ENCODE measurements at regions not wholly inside any gene's neighbourhood (a gene's known extent, or its start where the extent isn't known, plus 50 kb on each side); places are given as distances from the start of the nearest gene placed in this dataset.

GRCh38 chr13:54165581-54166215 lies 1137.1 kb downstream of the OLFM4 start:
- DNase-seq, result no peak

DNA sequence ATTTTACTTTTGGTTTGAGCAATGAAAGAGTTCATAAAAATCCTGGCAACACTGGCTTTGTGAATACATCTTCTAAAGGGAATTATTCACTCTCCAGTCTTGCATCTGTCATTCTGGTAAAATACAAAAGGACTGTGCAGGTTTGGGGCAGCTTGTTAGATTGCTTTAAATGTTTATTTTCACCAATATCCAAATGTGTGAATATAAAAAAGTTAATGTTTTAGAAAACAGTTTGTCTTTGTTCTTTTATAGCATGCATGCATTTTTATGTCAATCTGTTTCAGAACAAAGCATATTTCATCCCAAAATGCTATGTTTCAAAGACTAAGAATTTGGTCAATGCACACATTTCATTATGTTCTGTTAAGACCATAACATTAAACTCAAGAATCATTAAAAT lies 1145.4 kb downstream of the OLFM4 start:
- no peak for DNase-seq

DNA sequence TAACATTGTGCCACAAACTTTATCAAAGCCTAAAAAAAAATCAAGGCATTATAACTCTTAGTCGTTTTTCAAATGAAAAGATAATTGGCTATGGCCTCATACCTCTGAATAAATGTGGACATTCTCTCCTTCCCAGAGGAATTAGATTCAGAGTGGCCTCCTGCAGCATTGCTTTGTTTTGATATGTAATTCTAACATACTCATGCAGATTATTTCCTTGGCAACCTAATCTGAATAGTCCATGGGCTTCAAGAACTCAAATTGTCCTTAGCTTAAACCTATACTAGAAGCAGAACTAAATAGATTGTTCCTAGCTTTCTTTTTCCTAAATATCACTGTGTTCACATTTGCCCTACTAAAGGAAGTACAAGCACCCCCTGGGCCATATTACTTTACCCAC lies 1146.9 kb downstream of the OLFM4 start:
- no peak for DNase-seq

GRCh38 chr13:54177466-54177865 lies 1148.9 kb downstream of the OLFM4 start:
- no peak for DNase-seq

DNA sequence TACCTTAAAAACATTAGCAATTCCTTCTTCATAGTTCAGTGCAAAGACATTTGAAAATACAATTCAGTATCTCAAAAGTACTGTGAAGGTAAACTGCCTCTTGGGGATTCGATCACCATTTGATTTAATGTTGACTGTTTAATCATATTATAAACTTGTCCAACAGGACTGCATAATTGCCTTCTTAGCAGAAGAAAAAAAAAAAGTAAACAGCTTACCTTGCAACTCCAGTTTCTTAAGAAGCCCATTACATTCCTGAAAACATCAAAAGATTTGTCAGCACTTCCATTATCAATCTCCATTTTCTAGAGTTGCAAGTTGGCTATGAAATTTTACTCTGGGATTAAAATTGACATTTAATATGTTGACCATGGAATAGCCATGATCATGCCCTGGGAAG lies 1154.6 kb downstream of the OLFM4 start:
- DNase-seq, result no peak

GRCh38 chr13:54183728-54184127 lies 1155.1 kb downstream of the OLFM4 start:
- no peak for DNase-seq

DNA sequence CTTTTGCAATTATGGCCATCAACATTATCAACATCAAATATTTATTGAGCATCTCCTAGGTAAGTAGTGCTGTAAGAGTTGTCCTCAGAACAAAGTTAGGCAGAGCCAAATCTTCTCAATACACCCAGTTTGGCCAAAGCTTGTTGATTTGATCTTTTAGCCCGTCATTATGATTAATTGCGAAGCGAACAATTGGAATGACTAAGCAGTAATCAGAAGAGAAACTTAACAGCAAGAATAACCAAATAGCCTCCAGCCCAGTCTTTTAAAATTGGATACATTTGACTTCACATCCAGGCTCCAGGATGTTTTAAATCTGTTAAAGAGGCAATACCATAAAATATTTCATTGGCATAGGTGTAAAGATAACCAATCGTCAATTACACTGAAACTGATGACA lies 1156.0 kb downstream of the OLFM4 start:
- DNase-seq, result no peak

GRCh38 chr13:54185101-54185500 lies 1156.5 kb downstream of the OLFM4 start:
- DNase-seq, result no peak

DNA sequence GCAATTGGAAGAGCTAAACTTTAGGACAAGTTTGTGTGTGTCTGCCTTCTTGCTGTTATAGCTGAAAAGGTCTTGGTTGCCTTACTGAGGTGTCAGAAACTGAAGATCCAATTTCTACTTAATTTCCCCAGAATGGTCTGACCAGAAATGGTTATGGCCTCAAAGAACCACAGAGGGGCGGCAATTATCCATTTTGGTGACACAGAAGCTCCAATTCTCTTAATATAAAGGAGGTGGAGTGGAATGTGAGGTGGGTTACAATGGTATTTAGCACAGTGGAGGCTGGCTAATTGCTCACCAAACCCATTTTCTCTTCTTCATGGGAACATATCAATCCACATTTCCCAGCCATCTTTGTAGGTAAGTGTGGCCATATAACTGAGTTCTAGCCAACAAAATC lies 1157.2 kb downstream of the OLFM4 start:
- DNase-seq, result peak; percentile 8

GRCh38 chr13:54187461-54187860 lies 1158.8 kb downstream of the OLFM4 start:
- no peak for DNase-seq

DNA sequence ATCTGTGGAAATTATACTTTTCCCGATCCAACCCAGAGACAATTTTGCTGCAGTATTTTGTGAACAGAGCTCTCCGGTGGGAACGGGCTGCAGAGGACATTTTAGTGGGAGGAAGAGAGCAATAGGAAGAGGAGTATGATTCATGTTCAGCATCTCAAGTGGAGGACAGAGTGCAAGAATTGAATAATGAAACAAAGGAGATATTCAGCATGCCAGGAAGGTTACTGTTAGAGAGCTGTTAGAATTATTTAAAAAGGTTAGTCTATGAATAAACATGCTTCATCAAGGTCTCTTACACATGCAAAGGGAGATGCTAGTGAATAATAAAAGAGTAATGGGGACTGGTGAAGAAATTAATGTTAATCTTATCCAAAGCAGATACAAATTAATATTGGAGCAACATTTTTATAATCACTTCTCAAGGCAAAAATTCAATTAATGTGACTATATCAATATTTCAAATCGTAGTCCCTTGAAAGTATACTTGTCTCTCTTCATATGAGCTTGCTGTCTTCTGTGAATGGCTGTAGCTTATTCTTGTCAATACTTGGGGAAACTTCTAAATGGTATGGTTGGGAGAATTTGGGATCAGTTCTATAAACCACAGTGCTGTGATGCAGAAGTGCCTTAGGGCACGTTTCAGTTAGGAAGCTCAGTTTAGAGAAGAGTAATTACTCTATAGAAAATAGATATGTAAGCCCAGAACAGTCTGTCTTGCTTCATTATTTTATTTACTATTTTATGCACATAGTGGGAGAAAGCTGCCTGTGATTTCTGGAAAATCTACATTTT lies 1165.8 kb downstream of the OLFM4 start:
- DNase-seq, result no peak

DNA sequence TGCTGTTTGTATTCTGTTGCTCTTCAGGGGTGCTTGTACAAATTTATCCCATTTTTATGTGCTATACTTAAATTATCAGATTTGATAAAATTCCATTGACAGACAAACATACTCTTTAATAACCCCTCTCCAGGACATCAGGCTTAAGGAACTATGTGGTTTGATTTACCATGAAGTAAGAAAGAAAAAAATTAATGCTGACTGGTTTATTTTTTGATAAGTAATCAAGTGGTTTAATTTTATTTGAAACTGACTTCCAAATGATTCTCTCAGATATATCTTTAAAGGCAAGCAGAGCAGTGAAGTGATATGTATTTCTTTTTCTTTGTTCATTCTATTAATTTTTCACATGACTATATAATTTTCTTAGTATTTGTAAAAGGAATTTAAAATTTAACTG lies 1168.1 kb downstream of the OLFM4 start:
- no peak for DNase-seq

DNA sequence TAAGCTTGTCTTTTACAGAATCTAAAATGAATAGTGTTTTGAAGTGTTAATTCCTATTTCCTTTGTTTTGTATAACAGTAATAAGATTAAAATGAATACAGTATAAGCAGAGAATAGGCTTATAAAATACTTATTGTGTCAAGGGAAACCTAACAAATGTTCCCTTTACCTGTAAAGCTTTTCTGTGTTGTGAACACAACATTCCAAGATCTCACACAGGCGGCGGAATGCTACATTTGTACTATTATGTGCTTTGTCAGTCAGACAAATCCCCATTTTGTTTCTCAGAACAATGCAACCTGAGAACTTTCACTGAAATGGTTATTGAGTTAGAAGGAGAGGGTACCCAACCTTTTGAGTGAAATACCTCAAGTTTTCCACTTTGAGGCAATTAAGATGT lies 1170.3 kb downstream of the OLFM4 start:
- DNase-seq, result no peak

DNA sequence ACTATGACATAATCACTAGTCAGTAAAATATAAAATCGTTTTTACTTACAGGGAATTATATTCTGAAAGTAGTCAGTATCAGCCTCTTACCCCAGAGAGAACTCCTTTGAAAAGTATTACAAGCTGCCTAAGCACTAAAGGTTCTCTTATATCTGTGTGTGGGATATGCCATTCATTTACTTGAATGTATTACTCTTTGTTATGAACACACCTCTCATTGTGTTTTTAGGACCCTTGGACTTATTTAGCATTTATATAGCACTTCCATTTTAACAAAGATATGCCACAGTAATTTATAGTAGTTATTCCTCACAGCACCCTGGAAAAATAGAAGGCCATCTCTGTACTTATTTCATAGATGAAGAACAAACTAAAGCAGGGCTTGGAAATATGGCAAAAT lies 1178.0 kb downstream of the OLFM4 start:
- no peak for DNase-seq

DNA sequence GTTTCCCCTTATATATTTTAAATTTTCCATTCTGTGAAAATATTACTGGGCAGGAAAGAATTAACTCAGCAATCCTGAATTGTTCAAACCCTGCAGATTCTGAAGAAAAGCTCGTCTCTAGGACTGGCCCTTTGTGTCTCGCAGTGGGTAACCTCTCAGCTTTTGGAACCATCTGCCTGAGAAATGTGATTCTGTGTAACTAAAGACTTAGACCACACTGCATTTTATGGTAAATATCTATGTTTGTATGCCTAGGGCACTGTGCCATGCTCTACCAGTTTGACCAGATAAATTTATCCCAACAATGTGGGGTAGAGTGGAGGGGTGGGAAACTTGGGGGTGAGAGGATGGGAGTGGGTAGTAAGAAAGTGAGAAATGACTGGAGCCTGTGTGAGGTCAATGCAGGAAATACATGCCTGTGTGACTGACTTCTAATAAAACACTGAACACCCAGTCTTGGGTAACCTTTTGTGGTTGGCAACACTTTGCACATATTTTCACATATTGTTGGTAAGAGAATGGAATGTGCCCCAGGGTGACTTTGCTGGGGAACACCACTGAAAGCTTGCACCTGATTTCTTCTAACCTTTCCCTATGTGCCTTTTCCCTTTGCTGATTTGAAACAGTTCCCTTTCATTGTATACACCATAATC lies 1181.9 kb downstream of the OLFM4 start:
- peak; percentile 40 for DNase-seq

GRCh38 chr13:54216221-54216620 lies 1187.6 kb downstream of the OLFM4 start:
- no peak for DNase-seq

DNA sequence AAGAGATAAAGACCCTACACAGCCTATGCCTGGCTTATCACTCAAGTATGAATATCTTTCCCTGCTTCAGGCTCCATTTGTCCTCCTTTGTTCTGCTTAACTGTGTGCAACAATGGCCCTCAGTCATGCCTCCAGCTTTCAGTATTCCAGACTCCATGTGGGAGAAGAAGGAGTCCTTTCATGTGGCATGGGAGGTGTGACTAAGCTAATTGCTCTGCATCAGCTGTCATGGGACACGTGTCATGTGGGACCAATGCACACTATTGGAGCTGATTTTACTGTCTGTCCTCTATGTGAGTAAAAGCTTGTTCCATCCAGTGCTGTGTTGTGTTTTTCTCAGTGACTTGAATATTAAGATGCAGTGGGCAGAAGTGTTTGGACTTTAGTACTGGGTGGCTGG lies 1198.3 kb downstream of the OLFM4 start:
- DNase-seq, result no peak

DNA sequence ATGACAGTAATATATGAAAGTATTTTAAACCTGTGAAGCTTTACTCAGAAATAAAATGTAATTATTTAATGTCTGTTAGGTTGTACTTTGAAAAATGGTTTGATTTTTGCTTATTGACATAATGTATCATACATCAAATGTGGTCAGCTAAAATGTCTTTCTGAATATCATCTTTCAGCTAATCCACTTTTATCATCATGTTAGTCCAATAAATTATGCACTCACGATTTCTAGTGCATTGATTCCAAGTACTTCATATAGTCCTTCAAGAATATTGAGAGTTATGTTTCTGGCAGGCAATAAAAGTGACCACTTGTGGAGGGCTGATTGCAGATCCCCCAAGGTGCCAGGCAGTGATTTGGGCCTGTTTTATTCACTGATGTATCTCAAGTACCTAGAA lies 1204.1 kb downstream of the OLFM4 start:
- no peak for DNase-seq

DNA sequence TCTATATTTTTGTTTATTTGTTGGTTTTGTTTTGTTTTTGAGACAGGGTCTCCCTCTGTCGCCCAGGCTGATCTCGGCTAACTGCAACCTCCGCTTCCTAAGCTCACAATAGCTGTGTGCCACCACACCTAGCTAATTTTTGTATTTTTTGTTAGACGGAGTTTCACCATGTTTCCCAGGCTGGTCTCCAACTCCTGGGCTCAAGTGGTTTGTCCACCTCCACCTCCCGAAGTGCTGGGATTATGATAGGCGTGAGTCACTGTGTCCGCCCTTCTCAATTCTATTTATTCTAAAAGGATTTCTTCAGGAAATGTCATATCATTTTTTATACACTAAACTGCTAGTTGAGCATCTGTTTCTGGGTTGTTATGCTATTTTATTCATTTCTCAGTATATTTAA lies 1206.0 kb downstream of the OLFM4 start:
- no peak for DNase-seq

GRCh38 chr13:54241719-54242118 lies 1213.1 kb downstream of the OLFM4 start:
- DNase-seq, result peak; percentile 14

- DNase-seq, result no peak
Observed at GRCh38 chr13:54248306-54248705, 1219.7 kb downstream of the OLFM4 start.

GRCh38 chr13:54261856-54262255 lies 1233.2 kb downstream of the OLFM4 start:
- no peak for DNase-seq

GRCh38 chr13:54263868-54264267 lies 1235.3 kb downstream of the OLFM4 start:
- no peak for DNase-seq
